COLO668 (cell line): ENCODE measurements at regions not wholly inside any gene's neighbourhood (a gene's known extent, or its start where the extent isn't known, plus 50 kb on each side); places are given as distances from the start of the nearest gene placed in this dataset.

Experiments
- DNase-seq: peaks from one replicate; lab custom pipeline; 2025; ENCODE audit not compliant: unreplicated experiment; lab: John Stamatoyannopoulos, UW

DNA sequence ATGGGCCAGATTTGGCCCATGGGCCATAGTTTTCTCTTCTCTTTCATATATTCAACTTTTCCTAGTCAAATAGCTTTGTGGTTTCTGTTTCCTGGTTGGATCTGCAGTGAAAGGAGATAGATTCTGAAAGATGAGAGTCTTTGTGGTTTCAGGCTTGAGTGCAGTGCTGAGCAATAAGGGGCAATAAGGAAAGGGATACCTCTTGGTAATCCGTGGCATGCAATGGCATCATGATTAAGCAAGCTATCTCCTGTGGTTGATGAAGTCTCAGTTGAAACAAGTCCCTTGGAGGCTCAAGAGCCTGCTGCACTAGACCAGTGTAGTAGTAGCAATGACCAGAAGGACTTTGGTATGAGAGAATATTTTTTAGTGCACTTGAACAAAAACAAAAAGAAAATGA, 187.7 kb upstream of the CNTNAP2 start:
- DNase-seq = no peak

DNA sequence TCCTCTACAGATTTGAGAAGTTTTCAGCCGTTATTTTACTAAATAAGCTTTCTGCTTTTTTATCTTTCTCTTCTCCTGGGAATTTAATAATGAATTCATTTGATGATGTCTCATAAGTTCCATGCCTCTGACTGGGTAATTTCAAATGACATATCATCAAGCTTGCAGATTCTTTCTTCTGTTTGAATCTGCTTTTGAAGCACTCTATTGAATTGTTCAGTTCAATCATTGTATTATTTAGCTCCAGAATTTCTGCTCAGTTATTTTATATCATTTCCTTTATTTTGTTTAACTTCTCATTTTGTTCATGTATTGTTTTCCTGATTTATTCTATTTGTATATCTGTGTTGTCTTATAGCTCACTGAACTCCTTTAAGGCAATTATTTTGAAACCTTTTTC, 196.9 kb upstream of the CNTNAP2 start:
- no peak for DNase-seq

DNA sequence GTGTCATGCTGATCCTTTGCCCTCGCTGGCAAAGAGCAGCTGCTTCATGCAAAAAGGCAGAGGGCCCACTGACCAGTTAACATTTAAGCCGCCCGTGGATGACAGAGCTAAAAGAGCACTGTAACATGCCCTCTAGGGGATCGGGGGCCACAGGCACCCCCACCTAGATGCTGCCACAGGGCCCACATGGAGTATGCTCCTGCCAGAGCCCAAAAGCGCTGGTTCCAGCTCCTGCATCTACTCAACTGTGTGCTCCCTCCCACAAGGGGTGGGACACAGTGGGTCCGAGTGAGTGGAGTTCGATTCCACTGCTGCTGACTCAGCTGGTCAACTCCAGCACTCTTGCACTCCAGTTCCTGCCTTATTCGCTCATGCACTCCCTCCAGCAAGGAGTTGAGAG, 199.8 kb upstream of the CNTNAP2 start:
- DNase-seq = no peak

DNA sequence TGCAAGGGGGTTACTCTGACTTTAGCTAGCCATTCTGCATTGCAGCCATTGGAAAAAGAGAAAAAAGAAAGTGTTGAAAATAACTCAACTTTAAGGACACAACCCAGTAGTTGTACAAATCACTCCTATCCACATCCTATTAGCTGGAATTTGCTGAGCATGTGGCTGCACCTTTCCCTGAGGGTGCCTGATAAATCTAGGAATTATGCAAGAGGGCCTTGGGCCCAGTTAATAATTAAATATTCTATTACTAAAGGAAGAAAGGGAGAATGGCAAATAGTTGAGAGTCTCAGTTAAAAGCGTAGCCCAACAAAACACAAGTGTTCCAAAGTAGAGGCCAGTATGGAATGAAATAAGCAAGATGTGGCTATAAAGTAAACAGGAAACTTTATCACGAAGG, 200.9 kb upstream of the CNTNAP2 start:
- DNase-seq = no peak

DNA sequence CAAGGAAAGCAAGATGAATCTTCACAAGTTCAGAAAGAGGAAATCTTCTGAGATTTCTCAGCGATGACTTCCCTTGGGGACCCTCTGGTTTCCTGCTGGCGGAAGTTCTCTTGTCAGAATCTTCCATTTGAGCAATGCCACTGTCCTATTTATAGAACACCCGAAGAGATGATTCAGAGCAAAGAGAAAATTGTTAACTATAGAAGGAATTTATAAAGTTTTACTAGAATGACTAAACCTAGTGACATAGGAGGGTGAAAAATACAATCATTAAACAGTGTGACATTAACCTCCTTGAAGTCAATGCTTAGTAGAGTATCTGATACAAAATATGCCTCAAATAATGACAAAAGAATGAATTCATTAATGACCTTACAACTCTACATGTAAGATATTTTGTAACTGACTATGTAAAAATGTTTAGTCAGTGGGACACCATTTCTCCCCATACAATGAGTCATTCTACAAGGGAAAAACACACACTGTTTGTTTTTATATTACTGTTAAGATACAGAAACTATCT, 206.5 kb upstream of the CNTNAP2 start:
- no peak for DNase-seq

DNA sequence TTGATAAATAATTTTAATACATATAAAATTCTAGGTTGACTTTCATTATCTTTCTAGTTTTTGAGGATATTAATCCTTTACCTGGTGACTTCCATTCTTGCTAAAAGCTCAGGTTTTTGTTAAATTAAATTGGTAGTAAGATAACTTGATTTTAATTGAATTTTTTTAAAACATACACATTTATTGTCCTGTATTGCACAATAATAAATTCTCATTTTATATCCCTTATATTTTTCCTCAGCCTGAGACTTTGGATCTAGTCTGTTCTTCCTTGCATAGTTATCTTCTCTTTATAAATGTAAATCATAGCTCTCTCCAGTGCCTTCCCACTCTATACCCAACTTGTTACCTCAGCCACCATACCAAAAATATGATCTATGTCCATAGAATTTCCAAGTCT, 212.9 kb upstream of the CNTNAP2 start:
- no peak for DNase-seq

DNA sequence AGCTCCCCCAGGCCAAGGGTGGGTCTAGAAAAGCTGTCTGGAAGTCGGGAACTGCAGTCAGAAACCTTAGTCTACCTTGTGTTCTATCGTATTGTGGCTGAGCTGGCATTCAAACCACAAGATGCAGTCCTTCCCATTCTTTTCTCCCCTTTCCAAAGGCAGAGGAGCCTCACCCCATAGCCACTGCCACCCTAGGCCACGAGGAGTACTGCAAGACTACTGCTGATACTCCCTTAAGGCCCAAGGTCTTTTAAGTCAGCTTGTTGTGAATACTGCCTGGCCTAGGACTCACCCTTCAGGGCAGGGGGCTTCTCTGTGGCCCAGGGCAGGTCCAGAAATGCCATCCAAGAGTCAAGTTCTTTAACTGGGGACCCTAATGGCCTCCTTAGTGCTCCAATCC, 214.5 kb upstream of the CNTNAP2 start:
- DNase-seq = no peak

DNA sequence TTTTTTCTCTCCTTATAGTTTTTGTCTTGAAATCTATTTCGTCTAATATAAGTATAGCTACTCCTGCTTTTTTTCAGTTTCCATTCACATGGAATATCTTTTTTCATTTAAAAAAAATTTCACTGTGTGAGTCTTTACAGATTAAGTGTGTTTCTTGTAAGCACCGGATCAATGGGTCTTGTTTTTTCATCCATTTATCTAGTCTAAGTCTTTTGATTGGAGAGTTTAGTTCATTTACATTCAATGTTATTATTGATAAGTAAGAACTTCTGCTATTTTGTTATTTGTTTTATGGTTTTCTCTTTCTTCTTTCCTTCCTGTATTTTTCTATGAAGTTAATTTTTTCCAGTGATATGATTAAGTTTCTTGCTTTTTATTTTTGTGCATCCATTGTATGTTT, 216.7 kb upstream of the CNTNAP2 start:
- no peak for DNase-seq

DNA sequence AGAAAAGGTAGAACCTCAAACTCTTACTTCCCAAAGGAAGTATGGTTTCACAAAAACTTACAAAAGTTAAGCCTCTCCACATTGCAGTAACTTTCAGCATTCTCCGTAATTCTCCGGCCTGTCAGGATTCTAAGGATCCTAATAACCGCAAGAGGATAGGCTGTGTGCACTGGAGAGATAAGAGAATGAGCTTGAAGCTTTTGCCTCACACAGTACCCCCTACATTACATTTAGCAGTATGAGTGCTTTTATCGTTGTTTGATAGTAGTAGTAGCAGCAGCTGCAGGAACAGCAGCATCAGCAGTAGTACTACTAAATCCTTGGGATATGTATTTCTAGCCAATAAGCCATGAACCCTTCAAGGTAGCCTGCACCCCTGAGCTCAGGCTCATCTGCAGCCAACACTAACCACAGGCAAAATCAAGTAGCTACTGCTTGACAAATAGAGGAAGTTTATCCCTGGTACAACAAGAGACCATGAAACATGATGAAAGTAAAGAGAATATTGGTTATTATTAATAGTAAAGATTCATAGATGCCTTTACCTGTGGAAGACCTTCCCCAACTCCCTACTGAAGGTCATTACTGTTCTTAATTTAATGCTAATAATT, 222.6 kb upstream of the CNTNAP2 start:
- DNase-seq = no peak

DNA sequence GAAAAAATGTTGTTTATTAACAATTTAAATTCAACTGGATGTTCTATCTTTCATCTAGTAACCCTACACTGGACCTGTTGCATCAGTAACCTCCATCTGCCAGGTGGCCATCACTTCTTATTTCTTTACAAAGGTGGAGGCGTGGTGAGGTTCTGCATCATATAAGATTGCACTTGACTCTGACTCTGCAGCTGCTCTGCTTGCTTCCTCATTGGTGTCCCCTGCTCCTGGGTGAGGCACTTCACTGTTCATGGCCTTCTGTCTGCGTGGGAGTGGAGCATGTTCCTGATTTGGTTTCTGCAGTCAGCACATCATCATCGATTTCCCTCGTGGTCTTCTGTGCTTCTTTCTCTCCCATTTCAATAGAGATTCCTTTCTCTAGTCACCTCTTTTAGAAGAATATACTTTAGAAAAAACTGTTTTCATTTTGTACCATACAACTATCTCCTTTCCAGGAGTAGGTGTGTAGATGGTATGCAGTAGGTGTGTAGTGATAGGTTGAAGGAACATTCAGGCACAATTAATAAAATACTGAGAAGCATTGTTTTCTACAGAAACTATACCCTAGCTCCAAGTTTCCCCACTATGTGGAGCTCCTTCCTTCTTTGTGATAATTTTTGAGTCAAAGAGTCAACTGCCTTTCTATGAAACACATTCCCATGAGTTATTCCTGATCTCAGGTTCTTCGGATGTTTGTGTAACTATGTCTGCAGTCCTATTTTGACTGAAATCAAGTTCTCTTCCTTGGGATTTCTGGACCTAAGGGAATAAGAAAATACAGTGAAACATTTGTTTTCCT, 231.7 kb upstream of the CNTNAP2 start:
- no peak for DNase-seq

DNA sequence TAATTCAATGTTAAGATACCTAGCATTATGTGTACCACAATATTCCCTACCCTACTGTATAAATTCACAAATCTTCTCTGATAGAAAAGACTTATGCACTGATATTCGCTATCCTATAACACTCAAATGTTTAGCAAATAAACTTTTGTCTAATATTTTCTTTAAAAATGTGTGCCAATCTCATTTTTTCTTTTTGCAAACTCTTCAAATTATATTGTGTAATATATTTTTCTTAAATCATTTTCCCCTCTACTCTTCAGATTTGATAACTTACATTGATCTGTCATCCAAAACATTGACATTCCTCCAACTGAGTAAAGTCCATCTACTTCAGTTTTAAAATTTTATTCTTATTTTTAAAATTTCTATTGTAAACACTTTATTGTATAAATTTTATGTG, 240.2 kb upstream of the CNTNAP2 start:
- no peak for DNase-seq

DNA sequence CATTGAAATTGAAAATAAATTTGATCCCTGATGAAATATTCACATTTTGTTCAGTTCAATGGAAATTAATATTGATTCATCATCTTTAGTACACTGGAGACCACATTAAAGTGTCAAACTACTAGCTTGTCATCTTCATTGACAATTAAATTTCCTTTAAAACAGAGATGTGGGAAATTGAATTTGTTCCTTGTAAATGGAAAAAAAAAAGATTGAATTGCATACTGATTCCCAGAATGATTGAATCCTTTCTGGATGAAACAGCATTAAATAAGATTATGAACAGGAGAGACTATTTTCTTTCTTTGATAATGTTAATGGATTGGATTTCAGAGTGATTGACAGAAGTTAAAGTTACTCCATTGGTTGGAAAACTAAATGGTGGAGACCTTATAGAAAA, 241.3 kb upstream of the CNTNAP2 start:
- DNase-seq = no peak

DNA sequence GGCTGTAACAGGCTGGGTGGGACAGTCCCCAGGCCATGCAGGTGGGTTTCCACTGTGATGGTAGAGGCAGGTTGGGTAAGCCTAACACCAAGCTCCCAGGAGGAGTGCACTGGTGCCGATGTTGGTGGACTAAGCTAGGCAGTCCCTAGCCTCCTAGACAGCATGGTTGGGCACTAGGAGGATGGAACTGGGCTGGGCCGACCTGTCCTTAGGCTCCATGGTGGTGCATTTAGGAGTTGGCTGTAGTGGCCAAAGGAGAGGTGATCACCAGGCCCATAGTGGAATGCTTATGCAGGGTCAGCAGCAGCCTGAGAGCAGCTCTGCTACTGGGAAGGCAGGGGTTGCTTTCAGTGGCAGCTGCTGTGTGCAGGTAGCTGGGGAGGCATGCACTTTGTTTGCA, 247.7 kb upstream of the CNTNAP2 start:
- DNase-seq = no peak

DNA sequence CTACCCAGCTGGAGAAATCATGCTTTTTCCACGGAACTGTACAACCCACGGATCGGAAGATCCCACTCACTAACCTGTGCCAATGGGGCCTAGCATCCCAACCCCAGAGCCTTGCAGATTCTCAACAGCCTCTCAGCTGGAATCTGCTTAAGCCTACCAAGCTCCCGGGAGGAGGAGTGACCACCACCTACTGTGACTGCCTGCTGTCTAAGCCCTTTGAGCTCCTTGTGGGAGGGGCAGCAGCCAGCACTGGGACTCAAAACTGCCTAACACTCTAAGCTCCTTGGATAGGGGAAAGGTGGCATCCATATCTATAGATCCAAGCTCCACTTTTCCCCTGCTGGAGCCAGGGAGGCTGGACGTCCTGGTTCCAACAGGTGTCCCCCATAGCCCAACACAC, 254.4 kb upstream of the CNTNAP2 start:
- DNase-seq = no peak

DNA sequence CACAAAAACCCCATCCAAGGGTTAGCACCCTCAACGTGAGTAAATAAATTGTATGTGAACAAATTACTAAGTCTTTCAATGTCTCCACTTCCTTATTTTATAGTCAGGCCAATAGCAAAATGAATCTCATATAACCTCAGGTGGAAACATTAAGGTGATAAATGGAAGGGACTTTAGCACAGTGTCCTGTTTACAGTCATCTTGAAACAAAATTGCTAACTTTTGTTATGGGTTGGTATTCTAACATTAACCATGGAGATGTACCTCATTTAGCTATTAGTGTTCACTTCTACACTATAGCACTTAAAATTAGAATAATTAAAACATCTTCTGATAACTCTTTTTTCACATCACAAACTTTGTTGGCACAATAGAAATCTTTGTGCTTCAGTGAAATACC, 255.8 kb upstream of the CNTNAP2 start:
- DNase-seq = no peak

DNA sequence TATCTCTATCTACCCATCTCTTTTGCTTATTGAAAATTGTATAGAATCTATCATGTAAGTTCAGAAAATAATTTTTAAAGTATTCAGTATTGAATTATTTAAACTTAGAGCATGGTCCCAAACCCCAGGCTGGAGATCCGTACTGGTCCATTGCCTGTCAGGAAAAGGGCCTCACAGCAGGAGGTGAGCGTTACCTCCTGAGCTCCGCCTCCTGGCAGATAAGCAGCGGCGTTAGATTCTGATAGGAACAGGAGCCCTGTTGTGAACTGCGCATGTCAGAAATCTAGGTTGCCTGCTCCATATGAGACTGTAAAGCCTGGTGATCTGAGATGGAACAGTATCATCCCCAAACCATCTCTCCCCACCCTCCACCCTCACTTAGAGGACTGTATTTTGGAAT, 266.0 kb upstream of the CNTNAP2 start:
- DNase-seq = no peak

DNA sequence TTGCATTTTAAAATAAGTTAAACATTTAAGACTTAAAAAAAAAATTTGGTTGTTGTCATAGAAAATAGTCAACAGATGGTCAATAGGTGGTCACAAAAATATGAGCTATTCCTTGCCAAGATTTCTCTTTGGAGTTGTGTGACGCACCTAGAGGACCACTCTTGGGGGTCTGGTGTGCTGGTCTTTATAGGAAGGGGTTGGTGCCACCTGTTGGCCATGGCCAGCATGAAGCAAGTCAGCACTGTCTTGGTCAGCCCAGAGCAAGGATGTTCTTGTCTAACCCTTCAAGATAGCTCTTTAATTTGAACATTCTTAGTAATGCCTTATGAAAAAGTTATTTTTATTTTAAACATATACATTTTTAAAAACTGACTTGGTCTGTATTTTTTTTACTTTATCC, 267.9 kb upstream of the CNTNAP2 start:
- DNase-seq = peak; percentile 15

DNA sequence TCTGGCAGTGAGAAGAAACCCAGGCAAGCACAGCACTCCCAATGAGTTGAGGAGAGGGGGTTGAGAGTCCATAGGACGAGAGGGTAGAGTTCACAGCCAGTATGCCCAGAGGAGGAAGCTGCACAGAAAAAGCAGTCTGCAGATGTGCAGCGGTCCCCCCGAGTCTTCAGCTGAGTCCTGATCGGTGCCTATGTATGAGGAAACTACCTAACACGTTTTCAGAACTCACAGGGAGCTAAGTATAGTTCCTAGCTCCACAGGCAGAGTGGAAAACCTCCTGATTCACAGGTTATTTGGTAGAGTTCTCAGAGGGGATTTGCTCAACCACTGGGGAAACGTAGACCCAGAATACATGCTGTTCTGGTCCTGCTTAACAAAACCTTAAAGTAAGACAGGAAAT, 271.3 kb upstream of the CNTNAP2 start:
- DNase-seq = no peak

DNA sequence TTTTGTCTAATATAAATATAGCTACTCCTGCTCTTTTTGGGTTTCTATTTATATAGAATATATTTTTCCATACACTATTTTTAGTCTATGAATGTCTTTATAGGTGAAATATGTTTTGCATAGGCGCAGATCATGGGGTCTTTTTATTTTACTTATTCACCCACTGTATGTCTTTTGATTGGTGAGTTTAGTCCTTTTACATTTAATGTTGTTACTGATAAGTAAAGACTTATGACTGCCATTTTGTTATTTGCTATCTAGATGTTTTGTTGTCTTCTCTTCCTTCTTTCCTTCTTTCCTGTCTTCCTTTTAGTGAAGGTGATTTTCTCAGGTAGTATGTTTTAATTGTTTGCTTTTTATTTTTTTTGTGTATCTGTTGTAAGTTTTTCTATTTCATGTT, 276.8 kb upstream of the CNTNAP2 start:
- DNase-seq = no peak

DNA sequence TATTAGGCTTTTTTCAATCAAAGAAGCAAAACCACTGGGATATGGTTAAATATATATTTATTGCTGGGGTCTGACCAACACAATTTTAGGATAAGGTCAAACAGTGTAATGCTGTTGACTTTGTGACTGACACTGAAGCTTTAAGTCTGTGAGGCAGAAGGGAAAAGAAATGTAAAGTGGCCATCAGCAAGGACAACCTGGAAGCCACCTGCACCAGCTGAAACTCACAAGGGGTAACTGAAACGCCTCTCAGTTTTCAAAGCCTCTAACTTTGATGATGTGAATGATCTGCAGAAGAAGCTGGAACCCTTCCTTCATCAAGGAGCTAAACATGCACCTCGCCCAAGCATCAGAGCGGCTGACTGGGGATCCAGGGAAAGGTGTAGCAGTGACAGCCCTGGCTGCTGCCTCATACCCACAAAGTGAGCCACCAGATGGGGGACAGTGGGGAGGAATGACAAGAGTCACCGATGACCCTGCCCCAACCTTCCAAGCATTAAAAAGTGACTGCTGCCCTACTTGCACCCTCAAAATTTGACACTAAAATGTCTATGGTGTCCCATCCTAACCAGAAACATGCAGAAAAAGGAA, 284.9 kb upstream of the CNTNAP2 start:
- DNase-seq = no peak

DNA sequence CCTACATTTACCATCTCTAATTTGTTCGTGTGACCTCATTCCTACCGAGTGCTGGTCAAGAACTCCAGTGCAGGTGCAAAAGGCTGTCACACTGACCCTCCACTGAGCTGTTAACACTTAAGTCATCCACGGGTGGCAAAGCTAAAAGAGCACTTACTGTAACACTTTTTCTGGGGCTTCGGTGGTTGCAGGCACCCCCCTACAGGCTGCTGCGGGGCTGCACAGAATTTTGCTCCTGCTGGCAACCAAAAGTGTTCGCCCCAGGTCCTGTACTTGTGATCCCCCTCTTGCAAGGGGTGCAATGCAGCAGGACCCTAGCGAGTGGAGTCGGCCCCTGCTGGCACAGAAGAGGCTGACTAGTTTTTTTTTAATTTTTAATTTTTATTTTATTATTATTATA, 298.9 kb upstream of the CNTNAP2 start:
- no peak for DNase-seq

DNA sequence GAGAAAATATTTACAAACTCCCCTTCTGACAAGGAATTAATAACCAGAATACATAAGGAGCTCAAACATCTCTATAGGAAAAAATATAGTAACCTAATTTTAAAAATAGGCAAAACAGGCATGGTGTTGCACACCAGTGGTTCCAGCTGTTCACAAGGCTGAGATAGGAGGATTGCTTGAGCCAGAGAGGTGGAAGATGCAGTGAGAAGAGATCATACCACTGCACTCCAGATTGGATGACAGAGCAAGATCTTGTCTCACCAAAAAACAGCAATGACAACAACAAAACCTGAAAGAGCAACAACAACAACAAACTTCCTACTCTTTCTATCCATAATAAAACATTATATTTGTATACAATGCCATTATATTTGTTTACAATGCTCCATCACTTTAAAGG, 304.4 kb upstream of the CNTNAP2 start:
- no peak for DNase-seq
